GM19240 (cell line): ENCODE measurements at regions not wholly inside any gene's neighbourhood (a gene's known extent, or its start where the extent isn't known, plus 50 kb on each side); places are given as distances from the start of the nearest gene placed in this dataset.

Experiments
- DNase-seq: peaks from one replicate; pipeline ENCODE4 v3.0.0; 2011; ENCODE audit warnings: low spot score; ENCODE audit not compliant: insufficient read length

DNA sequence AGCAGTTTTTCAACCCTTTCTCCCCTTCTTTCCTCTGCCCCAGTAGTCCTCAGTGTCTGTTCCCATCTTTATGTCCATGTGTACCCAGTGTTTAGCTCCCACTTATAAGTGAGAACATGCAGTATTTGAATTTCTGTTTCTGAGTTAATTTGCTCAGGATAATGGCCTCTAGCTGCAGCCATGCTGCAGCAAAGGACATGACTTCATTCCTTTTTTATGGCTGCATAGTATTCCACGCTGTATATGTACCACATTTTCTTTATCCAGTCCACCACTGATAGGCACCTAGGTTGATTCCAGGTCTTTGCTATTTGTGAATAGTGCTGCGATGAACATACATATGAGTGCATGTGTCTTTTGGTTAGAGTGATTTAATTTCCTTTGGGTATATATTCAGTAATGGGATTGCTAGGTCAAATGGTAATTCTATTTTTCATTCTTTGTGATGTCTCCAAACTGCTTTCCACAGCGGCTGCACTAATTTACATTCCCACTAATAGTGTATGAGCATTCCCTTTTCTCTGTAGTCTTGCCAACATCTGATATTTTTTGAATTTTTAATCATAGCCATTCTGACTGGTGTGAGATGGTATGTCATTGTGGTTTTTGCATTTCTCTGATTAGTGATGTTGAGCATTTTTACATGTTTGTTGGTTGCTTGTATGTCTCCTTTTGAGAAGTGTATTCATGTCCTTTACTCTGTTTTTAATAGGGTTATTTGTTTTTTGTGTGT, 54.6 kb upstream of the ANK2 start:
- DNase-seq, result no peak
